Gastrocnemius medialis (tissue), 4 donors: ENCODE measurements at regions not wholly inside any gene's neighbourhood (a gene's known extent, or its start where the extent isn't known, plus 50 kb on each side); places are given as distances from the start of the nearest gene placed in this dataset.

Experiments
- CTCF ChIP-seq, 5 experiments: fragments of 450-650 bp in 3 of 5; fragments of 200-600 bp in 2 of 5; sonication (generic) in 2 of 5; IDR thresholded peaks in 4 of 5; conservative IDR thresholded peaks in 1 of 5; 1 replicate in 4 of 5; 2 replicates in 1 of 5; pipeline ENCODE4 v1.5.1; 2016 to 2019; ENCODE audit warnings: antibody characterized with exemption in 5 of 5, mild to moderate bottlenecking in 3 of 5, moderate library complexity in 3 of 5
- POLR2A ChIP-seq, 2 donors: fragments of 450-650 bp; IDR thresholded peaks; one replicate each; pipeline ENCODE4 v1.6.1; 2017; ENCODE audit warnings: antibody characterized with exemption in 2 of 2, mild to moderate bottlenecking in 2 of 2, moderate library complexity in 2 of 2

- TF ChIP-seq CTCF (IDR thresholded peaks at IDR 0.05 in 4 of 5, conservative IDR thresholded peaks at IDR 0.05 in 1 of 5) (no peak), POLR2A (IDR thresholded peaks at IDR 0.05) (no peak)
Observed at GRCh38 chr13:39897636-39898035, 242.2 kb downstream of the COG6 start.
